ENCODE measurements at regions not wholly inside any gene's neighbourhood (a gene's known extent, or its start where the extent isn't known, plus 50 kb on each side); places are given as distances from the start of the nearest gene placed in this dataset.

DNA sequence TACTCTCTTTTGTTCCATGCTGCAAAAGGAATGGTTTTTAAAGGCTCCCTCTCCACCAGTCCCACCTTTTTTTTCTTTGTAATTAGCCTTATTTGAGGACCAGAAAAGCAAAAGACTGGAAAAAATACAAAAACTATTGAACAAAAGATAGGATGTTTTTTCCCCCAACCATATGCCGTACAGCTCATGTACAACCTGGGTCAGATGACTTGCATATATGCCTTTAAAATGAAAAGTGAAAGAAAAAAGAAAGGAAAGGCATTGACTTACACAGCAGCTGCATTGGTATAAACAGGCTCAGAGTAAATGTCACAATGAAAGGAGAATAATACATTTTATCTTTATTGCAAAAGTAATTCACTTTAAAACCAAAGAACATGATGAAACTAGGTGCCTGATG, 69.5 kb upstream of the CMC1 start:
- DNase-seq: peak; percentile 35

DNA sequence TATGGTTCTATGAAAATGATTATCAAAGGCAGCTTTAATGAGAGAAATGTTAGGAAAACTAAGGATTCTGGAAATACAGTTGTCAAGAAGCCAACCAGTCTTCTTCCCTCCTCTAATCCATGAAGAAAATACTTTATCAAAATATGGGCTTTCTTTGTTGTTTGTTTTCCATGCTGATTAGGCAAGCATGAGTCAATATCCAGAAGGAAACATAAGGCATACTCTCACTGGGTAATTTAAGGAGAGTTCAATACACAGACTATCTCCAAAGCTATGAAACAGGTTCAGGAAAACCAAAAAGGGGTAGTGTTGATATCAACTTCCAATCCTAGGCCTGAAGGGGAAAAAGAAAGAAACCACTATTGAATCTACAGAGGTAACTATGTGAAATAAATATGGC, 68.7 kb upstream of the CMC1 start:
- DNase-seq: no peak

- DNase-seq: no peak
Measured at GRCh38 chr3:28173836-28174235, 67.6 kb upstream of the CMC1 start.

- DNase-seq: no peak
Measured at GRCh38 chr3:28186748-28187147, 54.7 kb upstream of the CMC1 start.

DNA sequence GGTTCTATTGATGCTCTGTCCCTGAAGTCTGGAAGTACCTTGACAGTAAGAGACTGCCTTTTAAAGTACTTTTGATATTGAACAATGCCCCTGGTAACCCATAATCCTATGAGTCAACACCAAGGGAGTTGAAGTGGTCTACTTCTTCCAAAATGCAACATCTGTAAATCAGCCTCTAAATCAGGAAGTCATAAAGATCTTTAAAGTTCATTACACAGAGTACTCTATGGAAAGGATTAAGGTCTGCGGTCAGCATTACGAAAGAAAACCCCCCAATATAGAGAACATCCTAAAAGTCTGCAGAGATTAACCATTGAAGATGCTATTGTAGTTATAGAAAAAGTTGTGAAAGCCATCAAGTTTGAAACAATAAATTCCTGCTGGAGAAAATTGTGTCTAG, 52.7 kb upstream of the CMC1 start:
- no peak for DNase-seq

- DNase-seq: no peak
Measured at GRCh38 chr3:28191363-28191762, 50.1 kb upstream of the CMC1 start.

All from NCI-H2029 (cell line).